ENCODE measurements at regions not wholly inside any gene's neighbourhood (a gene's known extent, or its start where the extent isn't known, plus 50 kb on each side); places are given as distances from the start of the nearest gene placed in this dataset.

GRCh38 chr18:22723221-22723620 lies 209.9 kb upstream of the RBBP8 start:
- DNase-seq (no peak), ATAC-seq (no peak)
- TF ChIP-seq, protein P1, sequence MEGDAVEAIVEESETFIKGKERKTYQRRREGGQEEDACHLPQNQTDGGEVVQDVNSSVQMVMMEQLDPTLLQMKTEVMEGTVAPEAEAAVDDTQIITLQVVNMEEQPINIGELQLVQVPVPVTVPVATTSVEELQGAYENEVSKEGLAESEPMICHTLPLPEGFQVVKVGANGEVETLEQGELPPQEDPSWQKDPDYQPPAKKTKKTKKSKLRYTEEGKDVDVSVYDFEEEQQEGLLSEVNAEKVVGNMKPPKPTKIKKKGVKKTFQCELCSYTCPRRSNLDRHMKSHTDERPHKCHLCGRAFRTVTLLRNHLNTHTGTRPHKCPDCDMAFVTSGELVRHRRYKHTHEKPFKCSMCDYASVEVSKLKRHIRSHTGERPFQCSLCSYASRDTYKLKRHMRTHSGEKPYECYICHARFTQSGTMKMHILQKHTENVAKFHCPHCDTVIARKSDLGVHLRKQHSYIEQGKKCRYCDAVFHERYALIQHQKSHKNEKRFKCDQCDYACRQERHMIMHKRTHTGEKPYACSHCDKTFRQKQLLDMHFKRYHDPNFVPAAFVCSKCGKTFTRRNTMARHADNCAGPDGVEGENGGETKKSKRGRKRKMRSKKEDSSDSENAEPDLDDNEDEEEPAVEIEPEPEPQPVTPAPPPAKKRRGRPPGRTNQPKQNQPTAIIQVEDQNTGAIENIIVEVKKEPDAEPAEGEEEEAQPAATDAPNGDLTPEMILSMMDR (IDR thresholded peaks at IDR 0.05) = no peak
- H3K4me3 ChIP-seq = no peak overlapping the region
- H3K4me1 ChIP-seq = no peaks in the 10 kb centered on the region
- H3K27me3 ChIP-seq (ENCODE audit: low read depth) = no peaks in the 10 kb centered on the region
- intact Hi-C loops (cut with DNase I) = no loop called here
- H3K9me3 ChIP-seq = no peaks in the 10 kb centered on the region
- H3K36me3 ChIP-seq = no peaks in the 10 kb centered on the region
- no peak overlapping the region for H3K27ac ChIP-seq

- Histone ChIP-seq H3K36me3 (no peaks in the 10 kb centered on the region), H3K27ac (no peak overlapping the region), H3K27me3 (ENCODE audit: low read depth) (no peaks in the 10 kb centered on the region), H3K4me3 (no peak overlapping the region), H3K4me1 (no peaks in the 10 kb centered on the region), H3K9me3 (no peaks in the 10 kb centered on the region)
- intact Hi-C loops (cut with DNase I) = no loop called here
- ATAC-seq = no peak
- no peak for DNase-seq
- TF ChIP-seq, protein P1 (IDR thresholded peaks at IDR 0.05) = no peak
Observed at GRCh38 chr18:22723773-22724172, 209.4 kb upstream of the RBBP8 start.

DNA sequence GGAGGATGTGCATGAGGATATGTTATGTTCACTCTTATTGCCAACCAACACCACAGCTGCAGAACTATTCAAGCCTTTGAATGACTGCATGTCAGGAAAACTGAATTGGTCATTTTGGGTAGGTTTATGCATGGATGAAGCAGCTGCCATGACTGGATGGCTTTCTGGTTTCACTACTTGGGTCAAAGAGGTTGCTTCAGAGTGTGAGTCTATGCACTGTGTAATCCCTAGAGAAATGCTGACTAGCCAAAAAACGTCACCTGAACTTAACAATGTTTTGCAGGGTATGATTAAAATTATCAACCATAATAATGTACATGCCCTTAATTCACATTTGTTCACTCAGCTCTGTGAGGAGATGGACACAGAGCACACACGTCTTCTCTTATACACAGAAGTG lies 206.7 kb upstream of the RBBP8 start:
- Histone ChIP-seq H3K36me3 (no peaks in the 10 kb centered on the region), H3K4me3 (no peak overlapping the region), H3K27ac (no peak overlapping the region), H3K4me1 (no peaks in the 10 kb centered on the region), H3K27me3 (ENCODE audit: low read depth) (no peaks in the 10 kb centered on the region), H3K9me3 (no peaks in the 10 kb centered on the region)
- TF ChIP-seq, protein P1 (IDR thresholded peaks at IDR 0.05) = no peak
- intact Hi-C loops (cut with DNase I) = no loop called here
- ATAC-seq = no peak
- no peak for DNase-seq

DNA sequence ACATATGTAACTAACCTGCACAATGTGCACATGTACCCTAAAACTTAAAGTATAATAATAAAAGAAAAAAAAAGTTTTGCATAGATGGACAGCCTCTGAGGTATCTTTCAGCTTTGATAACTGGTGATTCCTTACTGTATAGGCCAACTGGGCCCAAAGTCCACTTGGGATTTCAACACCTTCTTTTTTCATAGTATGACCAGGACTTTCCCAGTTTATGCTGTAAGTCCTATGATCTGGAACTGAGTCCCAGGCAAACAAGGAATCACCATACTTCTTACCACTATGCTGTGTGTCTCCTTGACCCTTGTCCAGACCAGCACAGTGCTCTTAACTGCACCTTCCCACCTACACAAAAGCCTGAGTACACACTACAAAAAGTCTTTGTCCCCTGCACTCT lies 205.1 kb upstream of the RBBP8 start:
- Histone ChIP-seq H3K36me3 (no peaks in the 10 kb centered on the region), H3K27ac (no peak overlapping the region), H3K27me3 (ENCODE audit: low read depth) (no peaks in the 10 kb centered on the region), H3K4me1 (no peaks in the 10 kb centered on the region), H3K4me3 (no peak overlapping the region), H3K9me3 (no peaks in the 10 kb centered on the region)
- DNase-seq (no peak), ATAC-seq (peak in 1 of 2 donors; percentile 29)
- TF ChIP-seq, protein P1 (IDR thresholded peaks at IDR 0.05) = no peak
- intact Hi-C loops (cut with DNase I) = no loop called here

DNA sequence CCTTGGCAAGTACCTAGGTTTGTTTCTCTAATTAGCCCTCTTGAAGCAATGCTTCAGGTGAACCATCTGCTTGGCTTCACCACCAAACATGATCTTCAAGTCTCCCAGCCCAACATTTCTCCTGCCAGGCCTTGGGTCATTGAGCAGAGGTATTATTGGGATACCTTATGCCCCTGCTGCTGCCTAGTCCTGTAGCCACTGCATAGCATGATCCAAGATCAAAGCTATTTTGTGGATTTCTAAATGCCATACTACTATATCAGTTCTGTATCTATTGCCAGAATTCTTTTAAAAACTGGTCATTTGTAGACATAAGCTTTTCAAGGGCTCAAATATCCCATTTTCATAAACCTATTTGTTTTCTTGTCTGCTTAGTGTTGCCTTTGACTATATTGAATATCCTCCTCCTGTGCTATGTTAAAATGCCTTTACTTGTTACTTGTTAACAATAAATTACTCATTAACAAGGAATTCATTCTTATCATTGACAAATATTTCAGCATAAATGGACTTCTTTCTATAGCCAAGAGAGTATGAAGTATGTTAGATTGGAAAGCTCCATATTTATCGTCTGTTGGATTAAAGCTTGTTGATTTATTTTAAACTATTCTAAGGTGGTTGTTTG lies 204.5 kb upstream of the RBBP8 start:
- DNase-seq (no peak), ATAC-seq (no peak)
- Histone ChIP-seq H3K36me3 (no peaks in the 10 kb centered on the region), H3K9me3 (no peaks in the 10 kb centered on the region), H3K27ac (no peak overlapping the region), H3K27me3 (ENCODE audit: low read depth) (no peaks in the 10 kb centered on the region), H3K4me1 (no peaks in the 10 kb centered on the region), H3K4me3 (no peak overlapping the region)
- TF ChIP-seq, protein P1 (IDR thresholded peaks at IDR 0.05) = no peak
- intact Hi-C loops (cut with DNase I) = no loop called here
